AG10803 (cell line): ENCODE measurements at regions not wholly inside any gene's neighbourhood (a gene's known extent, or its start where the extent isn't known, plus 50 kb on each side); places are given as distances from the start of the nearest gene placed in this dataset.

ENCODE experiments used
- DNase-seq: peaks from one replicate; pipeline ENCODE4 v3.0.0; 2010; ENCODE audit warnings: low read depth
- H3K4me3 ChIP-seq: 2 replicates; pipeline ENCODE4 v1.5.1; 2011; ENCODE audit warnings: mild to moderate bottlenecking, low read length, control low read depth
- CTCF ChIP-seq: conservative IDR thresholded peaks from 2 replicates; pipeline ENCODE4 v1.5.1; 2011; ENCODE audit warnings: mild to moderate bottlenecking, low read length, control low read depth, inconsistent platforms

GRCh38 chr3:152120601-152121269 is 148.0 kb upstream of the MBNL1 start:
- DNase-seq, result peak; percentile 30
- no peak for TF ChIP-seq CTCF

GRCh38 chr3:152121270-152121636 is 147.5 kb upstream of the MBNL1 start:
- TF ChIP-seq CTCF, result no peak
- DNase-seq, result peak; percentile 87
- no peak overlapping the region for H3K4me3 ChIP-seq

More at GRCh38 chr3:152120601-152121269, 148.0 kb upstream of the MBNL1 start:
- H3K4me3 ChIP-seq, result no peak overlapping the region

GRCh38 chr3:152122851-152123250 is 145.9 kb upstream of the MBNL1 start:
- H3K4me3 ChIP-seq, result no peak overlapping the region
- no peak for TF ChIP-seq CTCF

GRCh38 chr3:152123457-152123856 is 145.3 kb upstream of the MBNL1 start:
- H3K4me3 ChIP-seq, result no peak overlapping the region
- no peak for DNase-seq
- TF ChIP-seq CTCF, result peak; percentile 11; the same call in 1 of the 2 replicates

More at GRCh38 chr3:152122851-152123250, 145.9 kb upstream of the MBNL1 start:
- no peak for DNase-seq

GRCh38 chr3:152126260-152126659 is 142.5 kb upstream of the MBNL1 start:
- DNase-seq, result peak; percentile 11
- no peak overlapping the region for H3K4me3 ChIP-seq
- TF ChIP-seq CTCF, result no peak

GRCh38 chr3:152127058-152127457 is 141.7 kb upstream of the MBNL1 start:
- H3K4me3 ChIP-seq, result no peak overlapping the region
- no peak for TF ChIP-seq CTCF
- peak; percentile 16 for DNase-seq

- no peak for DNase-seq
- H3K4me3 ChIP-seq, result no peak overlapping the region
- no peak for TF ChIP-seq CTCF
Observed at GRCh38 chr3:152128356-152128755, 140.4 kb upstream of the MBNL1 start.
